GM12864 (cell line): ENCODE measurements at regions not wholly inside any gene's neighbourhood (a gene's known extent, or its start where the extent isn't known, plus 50 kb on each side); places are given as distances from the start of the nearest gene placed in this dataset.

ENCODE experiments used
- DNase-seq: peaks from one replicate; pipeline ENCODE4 v3.0.0-alpha.2; 2011; ENCODE audit warnings: low read depth
- H3K4me3 ChIP-seq: 2 replicates; pipeline ENCODE4 v1.5.1; 2011; ENCODE audit warnings: mild to moderate bottlenecking, low read depth, low read length, control low read depth
- TF ChIP-seq, protein P1 (sequence below): IDR thresholded peaks from 2 replicates; pipeline ENCODE4 v1.5.1; 2011; ENCODE audit warnings: low read depth, mild to moderate bottlenecking, moderate library complexity, low read length, control low read depth, inconsistent platforms; ENCODE audit errors: missing control alignments

DNA sequence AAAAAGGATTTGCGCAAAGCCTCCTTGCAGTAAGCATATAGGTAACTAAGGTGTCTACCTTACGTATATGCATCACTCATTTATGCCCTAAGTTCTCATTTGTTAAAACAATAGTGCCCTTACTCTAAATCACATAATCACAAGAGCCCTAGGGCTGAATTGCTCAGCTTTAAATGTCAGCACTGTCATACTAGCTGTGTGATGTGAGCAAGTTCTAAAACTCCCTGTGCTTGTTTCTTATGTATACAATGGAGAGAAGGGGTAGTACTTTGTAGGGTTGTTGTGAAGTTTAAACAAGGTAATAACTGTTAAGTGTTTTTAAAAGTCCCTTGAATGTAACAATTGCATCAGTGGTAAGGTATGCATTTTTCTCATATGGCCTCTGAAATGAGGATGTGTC lies 169.5 kb upstream of the DMRT1 start:
- DNase-seq, result no peak

GRCh38 chr9:672851-673250 lies 168.6 kb upstream of the DMRT1 start:
- DNase-seq, result no peak
- TF ChIP-seq, protein P1, sequence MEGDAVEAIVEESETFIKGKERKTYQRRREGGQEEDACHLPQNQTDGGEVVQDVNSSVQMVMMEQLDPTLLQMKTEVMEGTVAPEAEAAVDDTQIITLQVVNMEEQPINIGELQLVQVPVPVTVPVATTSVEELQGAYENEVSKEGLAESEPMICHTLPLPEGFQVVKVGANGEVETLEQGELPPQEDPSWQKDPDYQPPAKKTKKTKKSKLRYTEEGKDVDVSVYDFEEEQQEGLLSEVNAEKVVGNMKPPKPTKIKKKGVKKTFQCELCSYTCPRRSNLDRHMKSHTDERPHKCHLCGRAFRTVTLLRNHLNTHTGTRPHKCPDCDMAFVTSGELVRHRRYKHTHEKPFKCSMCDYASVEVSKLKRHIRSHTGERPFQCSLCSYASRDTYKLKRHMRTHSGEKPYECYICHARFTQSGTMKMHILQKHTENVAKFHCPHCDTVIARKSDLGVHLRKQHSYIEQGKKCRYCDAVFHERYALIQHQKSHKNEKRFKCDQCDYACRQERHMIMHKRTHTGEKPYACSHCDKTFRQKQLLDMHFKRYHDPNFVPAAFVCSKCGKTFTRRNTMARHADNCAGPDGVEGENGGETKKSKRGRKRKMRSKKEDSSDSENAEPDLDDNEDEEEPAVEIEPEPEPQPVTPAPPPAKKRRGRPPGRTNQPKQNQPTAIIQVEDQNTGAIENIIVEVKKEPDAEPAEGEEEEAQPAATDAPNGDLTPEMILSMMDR, result no peak

More for the DNA sequence above, 169.5 kb upstream of the DMRT1 start:
- H3K4me3 ChIP-seq, result no peak overlapping the region
- TF ChIP-seq, protein P1, result no peak

DNA sequence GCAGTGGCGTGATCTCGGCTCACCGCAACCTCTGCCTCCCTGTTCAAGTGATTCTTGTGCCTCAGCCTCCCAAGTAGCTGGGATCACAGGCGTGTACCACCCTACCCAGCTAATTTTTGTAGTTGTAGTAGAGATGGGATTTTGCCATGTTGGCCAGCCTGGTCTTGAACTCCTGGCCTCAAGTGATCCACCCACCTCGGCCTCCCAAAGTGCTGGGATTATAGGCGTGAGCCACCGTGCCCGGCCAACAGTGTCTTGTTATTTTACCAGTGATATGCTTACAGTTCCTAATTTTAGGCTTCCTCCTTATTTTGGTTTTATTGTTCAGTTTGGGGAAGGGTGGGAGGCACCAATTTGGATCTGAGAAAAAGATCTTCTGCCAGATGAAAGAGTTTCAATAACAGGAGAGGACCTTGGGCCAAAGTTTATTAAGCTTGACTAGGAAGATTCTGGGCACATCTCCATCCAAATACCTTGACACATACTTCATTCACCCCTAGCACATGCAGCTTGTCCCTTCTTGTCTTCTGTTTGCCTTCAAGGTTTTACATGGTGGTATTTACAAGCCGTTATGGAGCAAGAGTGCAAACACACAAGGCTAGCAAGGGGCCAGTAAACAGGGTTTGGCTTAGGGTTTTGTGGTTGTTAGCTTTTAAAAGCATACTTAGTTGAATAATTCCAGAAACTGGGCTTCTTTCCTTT lies 168.1 kb upstream of the DMRT1 start:
- TF ChIP-seq, protein P1, result no peak
- DNase-seq, result no peak
- H3K4me3 ChIP-seq, result no peak overlapping the region

More at GRCh38 chr9:672851-673250, 168.6 kb upstream of the DMRT1 start:
- no peak overlapping the region for H3K4me3 ChIP-seq

GRCh38 chr9:673966-674526 lies 167.5 kb upstream of the DMRT1 start:
- DNase-seq, result no peak
- H3K4me3 ChIP-seq, result no peak overlapping the region
- TF ChIP-seq, protein P1, result no peak

DNA sequence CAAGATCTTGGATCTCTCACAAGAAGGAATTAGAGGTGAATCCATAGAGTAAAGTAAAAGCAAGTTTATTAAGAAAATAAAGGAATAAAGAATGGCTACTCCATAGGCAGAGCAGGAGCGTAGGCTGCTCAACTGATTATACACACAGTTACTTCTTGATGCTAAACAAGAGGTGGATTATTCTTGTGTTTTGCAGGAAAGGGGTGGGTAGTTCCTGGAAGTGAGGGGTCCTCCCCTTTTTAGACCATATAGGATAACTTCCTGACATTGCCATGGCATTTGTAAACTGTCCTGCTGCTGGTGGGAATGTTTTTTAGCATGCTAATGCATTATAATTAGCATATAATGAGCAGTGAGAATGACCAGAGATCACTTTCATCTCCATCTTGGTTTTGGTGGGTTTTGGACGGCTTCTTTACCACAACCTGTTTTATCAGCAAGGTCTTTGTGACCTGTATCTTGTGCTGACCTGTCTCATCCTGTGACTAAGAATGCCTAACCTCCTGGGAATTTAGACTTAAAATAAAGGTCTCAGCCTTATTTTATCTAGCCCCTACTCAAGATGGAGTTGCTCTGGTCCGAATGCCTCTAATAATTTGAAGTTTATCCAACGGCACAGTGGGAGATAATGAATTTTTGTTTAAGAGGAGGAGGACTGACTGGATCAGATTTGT lies 165.7 kb upstream of the DMRT1 start:
- TF ChIP-seq, protein P1, result no peak
- DNase-seq, result no peak
- no peak overlapping the region for H3K4me3 ChIP-seq

- TF ChIP-seq, protein P1, result no peak
- no peak for DNase-seq
- H3K4me3 ChIP-seq, result no peak overlapping the region
Measured at GRCh38 chr9:676780-677438, 164.6 kb upstream of the DMRT1 start.
